Pons (tissue), 1 donor: ENCODE measurements at regions not wholly inside any gene's neighbourhood (a gene's known extent, or its start where the extent isn't known, plus 50 kb on each side); places are given as distances from the start of the nearest gene placed in this dataset.

Experiments
- DNase-seq: peaks from one replicate; pipeline ENCODE4 v3.0.0-alpha.2; 2016; ENCODE audit warnings: low spot score

DNA sequence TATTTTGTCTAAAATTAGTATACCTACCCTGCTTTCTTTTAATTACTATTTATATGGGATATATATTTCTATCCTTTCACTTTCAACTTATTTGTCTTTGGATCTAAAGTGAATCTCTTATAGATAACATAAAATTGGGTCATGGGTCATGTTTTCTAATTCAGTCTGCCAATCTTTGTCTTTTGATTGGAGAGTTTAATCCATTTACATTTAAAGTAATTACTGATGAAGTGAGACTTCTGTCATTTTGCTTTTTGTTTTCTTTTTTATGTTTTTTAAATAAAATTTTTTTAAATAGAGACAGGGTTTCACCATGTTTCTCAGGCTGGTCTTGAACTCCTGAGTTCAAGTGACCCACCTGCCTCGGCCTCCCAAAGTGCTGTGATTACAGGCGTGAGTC, 50.5 kb upstream of the PRDM1 start:
- no peak for DNase-seq

DNA sequence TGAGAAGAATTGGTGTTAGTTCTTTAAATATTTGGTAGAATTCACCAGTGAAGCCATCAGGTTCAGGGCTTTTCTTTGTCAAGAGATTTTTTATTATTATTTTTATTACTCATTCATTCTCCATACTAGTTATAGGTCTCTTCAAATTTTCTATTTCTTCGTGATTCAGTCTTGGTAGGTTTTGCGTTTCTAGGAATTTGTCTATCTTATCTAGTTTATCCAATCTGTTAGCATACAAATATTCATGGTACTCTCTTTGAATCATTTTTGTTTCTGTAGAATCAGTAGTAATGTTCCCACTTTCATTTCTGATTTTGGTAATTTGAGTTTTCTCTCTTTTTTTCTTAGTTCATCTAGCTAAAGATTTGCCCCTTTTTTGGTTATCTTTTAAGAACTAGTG, 52.3 kb upstream of the PRDM1 start:
- DNase-seq = no peak

DNA sequence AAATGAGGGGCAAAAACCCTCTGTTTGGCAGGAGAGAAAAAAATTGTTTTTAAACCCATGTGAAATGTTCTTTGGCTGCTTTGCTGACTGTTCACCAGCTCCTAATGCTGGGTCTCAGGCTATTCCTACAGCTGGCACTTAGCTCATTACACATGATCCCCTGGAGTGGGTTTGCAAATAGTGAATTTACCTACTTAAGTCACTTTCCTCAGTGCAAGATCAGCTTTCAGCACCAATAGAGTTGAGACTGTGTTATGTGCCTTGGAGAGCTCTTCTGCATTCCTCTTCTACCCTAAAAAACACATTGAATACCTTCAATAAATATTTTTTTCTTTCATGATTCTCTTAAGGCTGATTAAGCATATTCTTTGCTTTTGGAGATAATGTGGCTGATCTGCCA, 58.4 kb upstream of the PRDM1 start:
- DNase-seq = no peak

DNA sequence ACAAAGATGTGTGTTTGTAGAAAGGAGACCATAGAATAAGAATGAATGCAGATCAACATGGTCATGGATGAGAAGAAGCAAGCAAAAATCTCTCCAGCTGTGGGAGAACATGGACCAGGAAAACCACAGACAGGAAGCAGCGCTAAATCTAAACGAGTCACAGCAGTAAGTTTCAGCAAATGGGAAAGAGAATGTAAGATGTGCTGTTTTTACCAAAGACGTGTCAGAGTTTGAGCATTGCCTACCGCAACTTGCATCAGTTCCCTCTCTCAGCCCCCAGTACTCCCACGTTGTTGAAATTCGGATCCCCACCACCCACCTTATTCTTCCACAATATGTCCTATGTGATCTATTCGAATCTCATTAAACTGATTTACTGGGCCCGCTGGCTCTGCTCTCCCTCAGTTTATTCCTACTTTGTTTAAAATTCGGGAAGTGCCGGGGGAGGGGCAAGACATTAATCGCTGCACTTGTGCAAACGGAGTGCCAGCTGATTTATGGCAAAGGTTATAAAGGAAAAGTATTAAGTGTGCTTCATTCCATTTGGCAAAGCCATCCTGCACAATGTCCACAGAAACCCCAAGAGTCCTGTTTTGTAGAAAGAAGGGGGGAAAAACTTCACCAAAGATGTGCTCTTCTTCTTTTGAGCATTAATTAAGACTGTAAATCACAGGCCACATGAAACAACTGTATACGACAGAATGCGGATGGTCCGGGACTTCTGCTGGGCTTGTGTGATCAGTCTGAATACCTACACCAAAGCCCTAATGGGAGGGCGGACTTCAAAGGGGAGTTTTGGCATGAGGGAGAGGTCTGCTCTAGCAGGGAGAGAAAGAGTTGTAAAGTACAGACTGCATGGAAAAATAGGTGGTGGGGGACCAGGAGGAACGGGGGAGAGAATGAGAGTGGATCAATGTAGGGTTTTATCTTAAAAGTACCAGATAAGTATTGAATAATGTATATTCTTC, 59.1 kb upstream of the PRDM1 start:
- no peak for DNase-seq

DNA sequence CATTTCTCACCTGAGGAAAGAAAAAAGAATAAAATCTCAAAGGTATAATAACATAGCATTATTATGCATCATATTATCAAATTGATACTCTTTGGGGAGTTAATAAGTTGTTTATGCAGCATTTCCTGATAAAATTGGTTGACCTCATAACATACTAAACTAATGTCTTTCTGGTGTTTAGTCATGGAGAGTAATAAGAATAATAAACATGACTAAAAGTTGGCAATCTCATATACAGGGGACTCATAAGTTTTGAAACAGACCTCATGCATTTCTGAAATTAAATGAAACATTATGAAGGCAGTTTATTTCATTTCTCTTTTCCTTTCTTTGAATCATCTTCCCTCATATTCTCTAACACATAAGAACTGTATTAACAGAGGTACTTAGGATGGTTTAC, 60.5 kb upstream of the PRDM1 start:
- no peak for DNase-seq

DNA sequence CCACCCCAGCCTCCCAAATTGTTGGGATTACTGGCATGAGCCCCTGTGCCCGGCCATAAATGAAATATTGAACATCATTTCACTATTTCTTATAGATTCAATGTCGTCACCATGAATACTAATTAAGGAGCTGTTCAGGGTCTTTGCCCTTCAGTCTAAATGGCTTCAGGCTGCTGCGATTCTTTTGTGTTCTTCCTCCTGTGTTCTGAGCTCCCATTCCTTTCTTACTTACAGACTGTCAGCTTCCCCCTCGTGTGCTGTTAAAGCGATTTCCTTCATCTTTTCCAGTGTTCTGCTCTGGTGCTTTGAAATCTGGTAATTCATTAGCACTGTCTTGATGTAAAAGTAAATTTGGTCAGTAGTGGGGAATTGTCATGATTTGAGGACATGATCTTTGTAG, 63.3 kb upstream of the PRDM1 start:
- no peak for DNase-seq

DNA sequence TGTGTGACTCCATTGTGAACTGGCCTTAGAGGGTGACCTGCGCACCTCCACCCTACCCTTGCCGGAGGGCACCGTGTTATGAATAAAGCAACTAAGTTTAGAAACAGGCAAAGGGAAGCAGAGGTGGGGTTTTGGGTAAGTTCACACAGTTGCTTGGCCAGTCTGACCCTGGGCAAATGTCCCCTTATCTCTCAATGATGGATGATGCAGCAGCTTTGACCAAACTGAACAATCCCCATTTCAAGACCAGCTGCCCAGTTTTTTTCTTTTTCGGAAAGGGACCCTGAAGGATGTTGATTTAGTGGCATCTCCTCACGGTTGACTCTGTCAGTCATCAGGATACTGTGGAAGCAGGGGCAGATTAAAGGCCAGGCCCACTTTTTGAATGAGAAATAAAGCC, 68.7 kb upstream of the PRDM1 start:
- no peak for DNase-seq

DNA sequence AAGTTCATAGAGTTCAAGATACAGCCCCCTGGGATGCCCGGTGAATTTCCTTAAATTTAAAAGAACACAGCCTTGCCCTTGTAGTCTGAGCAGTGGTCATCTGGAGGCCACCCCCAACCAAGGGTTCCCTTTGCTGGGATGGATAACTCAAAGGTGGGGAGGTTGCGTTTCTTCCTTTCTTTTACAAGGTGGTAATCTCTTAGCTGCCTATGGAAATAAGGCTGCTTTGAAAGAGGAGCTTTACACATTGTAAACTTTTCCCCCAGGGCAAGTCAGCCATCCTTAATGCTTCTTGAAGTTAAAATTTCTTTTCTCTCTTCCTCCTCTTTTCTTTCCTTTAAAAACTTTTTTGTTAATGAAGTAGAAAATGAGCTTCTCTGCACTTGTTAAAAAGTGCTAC, 71.2 kb upstream of the PRDM1 start:
- no peak for DNase-seq

DNA sequence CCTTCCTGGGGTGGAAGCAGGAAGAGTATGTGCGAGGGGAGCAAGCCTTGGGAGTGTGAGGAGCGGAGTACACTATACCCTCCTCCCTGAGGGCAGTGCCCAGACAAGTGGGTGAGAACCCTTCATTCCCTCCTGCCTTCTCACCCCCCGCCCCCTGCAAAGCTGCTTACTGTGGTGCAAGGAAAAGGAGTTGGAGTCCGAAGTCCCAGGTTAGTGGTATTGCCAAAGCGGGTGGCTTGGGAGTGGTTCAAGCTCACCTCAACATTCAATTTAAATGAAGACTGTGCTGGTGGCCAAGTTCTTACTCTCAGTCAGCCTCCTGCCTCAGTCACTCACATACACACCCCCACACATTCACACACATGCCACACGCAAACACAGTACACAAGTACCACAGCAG, 74.7 kb upstream of the PRDM1 start:
- no peak for DNase-seq

DNA sequence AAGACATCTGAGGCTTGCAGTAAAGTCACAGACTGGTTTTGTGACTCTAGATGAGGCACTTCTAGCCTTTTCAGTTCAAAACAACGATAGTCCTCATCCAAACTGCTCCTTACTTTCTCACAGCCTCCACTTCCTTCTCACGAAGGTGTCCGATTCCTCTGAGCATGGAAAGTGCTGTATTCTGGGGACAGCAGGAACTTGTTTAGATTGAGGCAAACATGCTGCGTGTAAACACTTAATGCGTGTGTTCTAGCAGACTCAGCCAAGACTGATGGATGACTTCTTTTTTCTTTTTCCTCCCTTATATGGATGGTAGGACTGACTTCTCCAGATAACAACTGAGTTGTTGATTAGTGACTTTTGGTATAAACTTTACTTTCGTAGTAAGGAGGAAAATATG, 80.2 kb upstream of the PRDM1 start:
- no peak for DNase-seq

DNA sequence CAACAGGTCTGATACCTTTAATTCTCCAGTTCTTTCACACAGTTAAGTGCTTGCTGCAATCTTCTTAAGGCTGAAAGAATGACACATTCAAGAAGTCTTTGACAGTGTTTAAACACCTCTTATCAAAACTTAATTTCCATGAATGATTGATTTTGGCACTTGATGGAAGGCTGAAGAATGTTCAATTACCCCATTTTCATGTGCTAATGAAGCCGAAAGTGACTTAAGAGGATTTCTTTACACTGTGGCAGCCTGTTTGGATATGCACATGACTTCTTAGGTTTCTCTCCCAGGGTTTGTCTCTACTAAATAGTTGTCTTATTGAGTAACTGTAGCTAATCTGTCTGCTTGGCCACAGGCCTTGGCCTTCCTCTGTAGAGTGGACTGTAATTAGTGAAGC, 81.1 kb upstream of the PRDM1 start:
- no peak for DNase-seq

DNA sequence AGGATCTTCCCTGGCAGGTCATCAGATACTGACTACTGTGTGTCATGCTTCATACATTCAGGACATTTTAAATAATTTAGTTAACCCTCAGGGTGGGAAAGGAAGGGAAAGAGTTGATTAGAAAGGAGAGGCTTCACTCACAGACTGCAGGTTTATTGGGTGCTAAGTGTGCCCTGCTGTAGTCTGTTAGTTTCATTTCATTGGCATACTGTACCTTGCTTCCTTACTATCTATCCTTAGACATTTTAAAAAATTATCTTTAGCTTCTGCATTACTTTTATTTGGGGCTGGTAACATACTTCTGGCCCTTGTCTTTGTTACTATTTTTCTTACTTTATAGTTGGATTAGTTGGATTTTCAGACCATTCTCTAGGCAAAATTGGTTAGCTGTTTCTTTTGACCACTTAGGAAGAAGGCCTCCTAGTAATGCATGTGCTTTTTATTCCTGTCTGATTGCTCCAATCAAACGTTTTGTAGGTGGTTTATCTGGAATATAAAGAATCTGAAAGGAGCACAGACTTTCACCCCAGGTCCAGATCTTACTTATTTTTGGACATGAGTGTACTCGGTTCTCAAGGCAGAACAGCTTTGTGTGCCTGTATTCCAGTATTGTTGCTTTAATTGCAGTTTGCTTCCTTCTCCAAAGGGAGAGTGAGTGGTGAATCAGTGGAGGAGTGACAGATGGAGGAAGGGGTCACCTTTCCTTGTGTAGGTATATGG, 82.7 kb upstream of the PRDM1 start:
- no peak for DNase-seq

DNA sequence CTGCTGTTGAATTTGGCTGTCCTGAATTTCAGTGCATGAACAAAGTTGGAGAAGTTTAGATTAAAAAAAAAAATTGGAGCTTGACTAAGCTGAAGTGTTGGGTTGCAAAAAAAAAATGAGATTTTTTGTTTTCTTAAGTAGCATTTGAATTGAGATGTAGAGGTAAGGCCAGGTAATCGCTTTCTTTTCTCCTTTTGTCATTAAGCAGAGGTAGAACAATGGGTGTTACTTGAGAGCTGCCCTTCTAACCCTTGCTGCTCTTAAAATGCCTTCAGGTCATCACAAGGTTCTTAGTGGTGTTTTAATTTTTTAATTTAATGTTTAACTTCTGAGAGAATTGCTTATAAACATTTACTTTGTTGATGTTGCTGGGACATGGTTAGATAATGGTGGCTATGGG, 84.1 kb upstream of the PRDM1 start:
- no peak for DNase-seq

DNA sequence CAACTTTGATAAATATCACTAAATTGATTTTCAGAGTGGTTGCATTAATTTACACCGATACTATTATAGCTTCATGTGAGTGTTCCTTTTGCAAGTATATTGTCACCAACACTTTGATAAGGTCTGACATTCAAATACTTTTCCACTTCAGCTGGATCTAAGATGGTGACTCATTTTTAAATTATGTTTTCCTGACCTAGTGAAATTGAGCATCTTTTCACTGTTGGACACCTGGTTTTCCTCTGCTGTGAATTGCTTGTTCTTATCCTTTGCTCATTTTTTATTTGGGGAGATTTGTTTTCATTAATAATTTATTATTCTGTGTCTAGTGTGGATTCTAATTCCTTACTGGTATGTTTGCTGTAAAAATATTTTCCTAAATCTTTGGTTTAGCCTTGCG, 85.2 kb upstream of the PRDM1 start:
- DNase-seq = no peak

DNA sequence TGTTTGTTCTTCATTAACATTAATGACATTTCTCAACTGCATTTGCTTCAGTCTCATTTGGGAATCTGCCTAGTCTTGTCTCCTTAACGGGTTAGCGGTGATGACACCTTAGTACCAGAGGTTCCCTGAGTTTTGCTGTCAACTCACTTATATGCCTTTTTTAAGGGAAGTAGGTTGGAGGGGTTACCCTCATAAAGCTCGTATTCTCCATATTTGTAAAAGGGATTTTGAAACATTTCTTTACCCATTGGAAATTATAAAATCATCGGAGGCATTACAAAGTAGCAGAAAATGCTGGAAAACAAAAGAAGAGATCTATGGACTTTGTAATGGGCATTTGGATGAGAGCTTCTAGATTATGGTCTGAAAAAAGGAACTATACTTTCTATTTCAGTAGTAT, 88.7 kb upstream of the PRDM1 start:
- no peak for DNase-seq

DNA sequence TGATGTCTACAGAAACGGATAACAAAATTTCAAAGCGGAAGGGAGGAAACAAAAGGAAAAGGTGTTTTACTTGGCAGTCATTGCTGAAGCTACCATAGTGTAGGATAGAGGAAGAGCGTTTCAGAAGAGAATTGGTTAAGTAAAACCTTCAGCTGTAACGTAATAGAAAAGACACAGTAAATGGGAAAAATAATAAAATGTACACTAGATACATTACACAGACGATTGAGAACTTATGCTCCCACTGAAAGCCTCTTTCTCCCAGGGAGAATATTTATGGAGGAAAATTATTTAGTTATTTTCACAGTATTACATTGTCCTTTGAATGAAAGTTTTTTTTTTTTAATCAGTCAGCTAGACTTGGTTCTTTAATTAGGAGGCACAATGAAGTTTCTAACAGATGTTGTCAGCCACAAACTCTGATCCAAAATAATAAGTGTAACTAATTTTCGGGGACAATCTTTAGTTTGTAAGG, 90.7 kb upstream of the PRDM1 start:
- no peak for DNase-seq

DNA sequence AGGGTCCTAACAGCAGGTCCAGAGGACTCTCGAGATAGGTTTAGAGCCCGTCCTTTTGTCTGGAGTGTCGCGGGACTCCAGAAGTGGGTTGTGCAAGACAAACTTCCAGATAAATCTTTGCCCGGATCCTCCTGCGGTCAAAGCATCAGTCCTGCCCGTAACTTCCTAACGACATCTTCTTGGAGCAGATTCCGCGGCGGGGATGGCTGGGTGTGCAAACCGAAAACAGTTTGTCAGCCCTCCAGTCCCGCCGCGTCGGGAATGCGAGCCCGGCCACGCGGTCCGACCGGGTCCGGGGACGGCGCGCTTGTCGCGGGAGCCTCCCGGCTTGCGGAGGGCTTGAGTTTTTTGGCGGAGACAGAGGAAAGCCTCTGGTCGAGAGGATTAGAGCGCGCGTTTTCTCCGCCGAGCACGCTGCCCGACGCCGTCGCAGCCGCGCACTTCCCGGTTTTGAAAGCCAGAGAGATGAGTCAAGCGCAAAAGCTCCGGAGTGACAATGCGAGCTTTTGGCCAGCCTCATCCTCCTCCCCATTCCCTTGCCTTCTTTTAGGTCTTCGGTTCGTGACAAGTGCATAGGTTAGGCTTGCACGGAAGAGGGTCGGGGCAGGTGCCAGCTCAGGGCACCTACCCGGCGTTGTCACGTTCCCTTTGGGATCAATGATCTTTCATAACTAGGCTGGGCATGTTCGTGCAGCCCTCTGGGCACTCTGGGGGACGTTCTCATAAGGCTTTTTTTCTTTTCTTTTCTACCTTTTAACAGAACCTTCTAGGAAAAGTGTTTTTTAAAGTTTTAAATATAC, 91.3 kb upstream of the PRDM1 start:
- peak; percentile 24 for DNase-seq

DNA sequence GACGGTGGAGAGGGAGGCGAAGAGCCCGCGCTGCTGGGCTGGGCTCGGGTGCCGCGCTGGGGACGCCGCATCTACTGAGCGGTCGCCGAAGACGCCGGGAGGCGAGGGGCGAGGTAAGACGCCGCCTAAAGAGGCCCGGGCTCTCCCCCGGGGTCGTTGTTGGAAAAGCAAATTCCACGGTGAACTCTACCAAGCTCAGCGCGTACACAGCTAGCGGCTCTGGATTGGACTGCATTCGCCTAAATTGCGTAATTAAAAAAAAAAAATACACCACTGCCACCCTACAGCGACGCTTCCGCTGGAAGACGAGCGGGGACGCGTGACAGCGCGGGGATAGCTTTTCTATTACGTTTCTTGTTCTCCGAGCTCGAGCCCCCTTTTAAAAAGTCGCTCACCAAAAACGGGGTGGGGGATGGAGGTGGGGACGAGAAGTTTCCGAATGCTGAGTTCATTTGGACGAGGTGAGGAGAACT, 92.0 kb upstream of the PRDM1 start:
- peak; percentile 18 for DNase-seq

DNA sequence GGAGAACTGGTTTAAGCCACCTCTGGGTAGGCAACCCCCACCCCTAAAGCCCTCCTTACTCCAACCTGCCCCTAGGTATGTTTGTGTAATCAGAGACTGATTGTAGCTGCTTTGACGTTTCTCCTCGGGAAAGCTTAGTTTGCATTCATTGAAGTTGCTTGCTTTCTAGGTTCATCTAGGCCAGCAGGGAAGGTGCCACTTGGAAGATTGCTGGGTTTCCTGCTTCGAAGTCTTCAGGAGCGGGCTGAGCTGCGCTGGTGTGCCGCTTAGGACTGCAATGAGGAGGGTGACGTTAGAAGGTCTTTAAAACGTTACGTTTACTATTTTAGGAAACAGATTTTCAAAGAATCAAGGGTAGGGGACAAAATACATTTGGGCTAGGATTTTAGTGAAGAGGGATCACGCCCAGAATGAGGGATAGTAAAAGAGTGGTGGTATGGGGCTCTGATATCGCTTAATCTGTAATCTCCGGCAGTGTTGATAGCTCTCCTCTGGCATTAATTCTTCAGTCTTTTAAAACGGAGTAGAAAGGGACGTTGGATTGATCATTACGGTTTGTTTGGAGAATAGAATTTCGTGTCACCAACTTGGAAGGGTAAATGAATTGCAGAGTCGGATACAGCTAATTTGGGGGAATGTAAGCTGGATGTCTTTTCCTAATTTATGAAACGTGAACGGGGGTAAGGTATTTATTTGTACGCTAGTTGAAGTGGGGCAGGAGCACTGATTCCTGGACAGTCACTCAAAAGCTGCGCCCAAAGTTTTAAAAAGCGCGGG, 92.6 kb upstream of the PRDM1 start:
- peak; percentile 15 for DNase-seq

DNA sequence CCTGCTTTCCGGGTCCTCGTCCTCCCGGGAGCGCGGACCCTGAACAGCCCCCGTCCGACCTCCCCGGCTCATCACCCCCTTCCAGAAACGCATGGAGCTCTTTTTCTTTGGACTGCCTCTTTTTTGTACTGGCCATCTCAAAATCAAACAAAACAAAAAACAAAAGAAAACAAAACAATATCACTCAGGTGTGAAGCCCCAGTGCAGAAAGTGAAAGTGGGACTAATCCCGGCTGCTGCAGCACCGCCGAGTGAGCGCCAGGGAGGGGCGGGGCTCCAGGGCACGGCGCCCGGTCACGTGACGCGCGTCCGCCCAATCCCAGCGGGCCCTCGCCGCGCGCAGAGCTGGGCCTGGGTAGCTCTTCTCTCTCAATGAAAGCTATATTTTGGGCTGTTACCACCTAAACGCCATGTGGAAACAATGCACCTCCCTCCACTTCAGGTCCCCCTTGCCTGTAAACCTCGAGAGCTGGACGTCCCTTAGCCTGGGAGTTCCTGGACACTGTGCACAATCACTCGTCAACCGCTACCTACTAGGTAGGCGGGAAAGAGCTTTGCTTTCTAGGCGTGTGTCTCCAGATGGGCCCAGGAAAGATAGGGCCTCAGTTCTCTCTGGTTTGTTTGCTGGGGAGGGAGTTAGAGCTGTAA, 93.7 kb upstream of the PRDM1 start:
- peak; percentile 59 for DNase-seq
